ENCODE measurements at regions not wholly inside any gene's neighbourhood (a gene's known extent, or its start where the extent isn't known, plus 50 kb on each side); places are given as distances from the start of the nearest gene placed in this dataset.
"Not testable (repeated sequence)": the region's sequence is repeated elsewhere in the genome, so short reads cannot be mapped to it uniquely, and the experiment has no call there.

DNA sequence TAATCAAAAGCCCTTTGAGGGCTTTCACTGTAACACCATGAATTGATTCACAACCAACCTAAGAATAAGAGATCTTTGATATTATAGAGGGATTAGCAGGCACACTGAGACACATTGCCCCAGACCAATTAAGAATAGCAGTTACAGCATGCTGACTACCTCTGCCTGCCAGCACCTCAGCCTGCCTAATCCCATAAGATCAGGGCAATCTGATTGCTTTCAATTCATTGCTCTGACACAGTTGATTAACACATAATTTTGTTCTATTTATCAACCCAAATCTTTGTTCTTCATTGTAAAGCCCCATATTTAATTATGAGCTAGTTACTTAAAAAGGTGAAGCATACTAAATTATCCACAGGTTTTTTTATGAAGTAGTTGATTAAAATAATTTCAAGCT, 548.8 kb upstream of the ZP4 start:
- Mint-ChIP-seq H3K9me3 (peaks cover 0 to 13% (median 5%) of the 10 kb centered on the region in 11 donors), H3K4me1 (no peaks in the 10 kb centered on the region), H3K27ac (no peak overlapping the region), H3K36me3 (peaks cover 0 to 4% (median 0%) of the 10 kb centered on the region in 5 donors), H3K4me3 (no peak overlapping the region), H3K27me3 (no peaks in the 10 kb centered on the region)
- no peaks in the 10 kb centered on the region for H3K36me3 ChIP-seq (ENCODE audit: control insufficient read depth in 2 of 3, insufficient read depth in 3 of 3, low read length in 3 of 3)
- H3K9me3 ChIP-seq (ENCODE audit: control insufficient read depth in 2 of 3, low read length in 3 of 3) = no peaks in the 10 kb centered on the region
- H3K4me3 ChIP-seq (ENCODE audit: low read length) = no peak overlapping the region
- no peak overlapping the region for H3K27ac ChIP-seq (ENCODE audit: low read depth, low read length)
- ChIA-PET CTCF (no interaction called here), POLR2A (no interaction called here)
- DNase-seq (no peak), ATAC-seq (no peak)
- H3K4me1 ChIP-seq (ENCODE audit: control insufficient read depth in 2 of 2, insufficient read depth in 2 of 2, low read length in 2 of 2) = no peaks in the 10 kb centered on the region
- H3K27me3 ChIP-seq (ENCODE audit: control insufficient read depth in 2 of 2, insufficient read depth in 2 of 2, low read length in 2 of 2) = no peaks in the 10 kb centered on the region
- intact Hi-C loops (cut with micrococcal nuclease) = no loop called here

DNA sequence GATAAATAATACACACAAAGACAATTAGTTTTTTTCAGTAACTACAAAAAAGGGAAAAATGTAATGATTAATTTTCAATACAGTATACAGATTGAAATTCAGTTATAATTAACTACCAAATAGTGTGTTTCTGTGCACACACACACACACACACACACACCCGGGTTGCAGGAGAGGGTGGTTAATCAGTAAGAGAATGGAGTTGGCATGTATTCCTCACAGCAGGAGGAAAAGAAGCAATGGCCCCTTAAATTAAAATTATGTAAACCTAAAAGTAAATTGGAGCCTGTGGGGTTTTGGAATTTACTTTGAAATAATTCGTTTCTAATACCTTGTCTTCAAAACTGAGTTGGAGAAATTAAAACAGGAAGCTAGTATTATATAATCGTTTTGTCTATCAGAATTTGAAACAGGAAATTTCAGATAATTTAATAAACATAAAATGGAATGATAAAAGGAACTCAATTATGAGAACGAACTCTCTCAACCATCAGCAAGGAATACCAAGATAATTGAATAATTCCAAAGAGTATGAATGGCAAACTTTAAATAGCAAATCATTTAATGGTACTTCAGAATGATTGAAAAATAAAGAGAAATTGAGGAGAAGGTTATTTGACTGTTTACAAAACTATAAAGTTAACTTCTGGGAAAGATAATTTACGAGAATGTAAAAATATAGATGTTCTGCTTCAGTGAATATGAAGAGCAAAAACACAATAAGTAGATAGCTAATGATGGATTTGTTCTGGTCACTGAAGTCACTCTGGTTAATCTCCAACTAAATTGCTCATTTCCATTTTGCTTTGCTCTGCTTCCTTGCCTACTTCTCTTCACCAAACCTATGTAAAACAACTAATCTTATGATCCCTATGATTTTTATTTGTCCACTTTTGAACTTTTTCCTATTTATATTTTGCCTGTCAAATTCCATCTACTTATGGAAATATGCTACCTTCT, 547.9 kb upstream of the ZP4 start:
- Histone ChIP-seq H3K36me3 (ENCODE audit: control insufficient read depth in 2 of 3, insufficient read depth in 3 of 3, low read length in 3 of 3) (no peaks in the 10 kb centered on the region), H3K27ac (ENCODE audit: low read depth, low read length) (no peak overlapping the region), H3K4me1 (ENCODE audit: control insufficient read depth in 2 of 2, insufficient read depth in 2 of 2, low read length in 2 of 2) (no peaks in the 10 kb centered on the region), H3K4me3 (ENCODE audit: low read length) (no peak overlapping the region), H3K9me3 (ENCODE audit: control insufficient read depth in 2 of 3, low read length in 3 of 3) (no peaks in the 10 kb centered on the region), H3K27me3 (ENCODE audit: control insufficient read depth in 2 of 2, insufficient read depth in 2 of 2, low read length in 2 of 2) (no peaks in the 10 kb centered on the region)
- H3K36me3 Mint-ChIP-seq = peaks cover 0 to 4% (median 0%) of the 10 kb centered on the region in 5 donors
- CTCF ChIA-PET = no interaction called here
- no peak overlapping the region for H3K4me3 Mint-ChIP-seq
- H3K27ac Mint-ChIP-seq = no peak overlapping the region
- no peaks in the 10 kb centered on the region for H3K4me1 Mint-ChIP-seq
- peaks cover 0 to 14% (median 4%) of the 10 kb centered on the region in 11 donors for H3K9me3 Mint-ChIP-seq
- no peaks in the 10 kb centered on the region for H3K27me3 Mint-ChIP-seq
- POLR2A ChIA-PET = no interaction called here
- ATAC-seq (no peak), DNase-seq (no peak)
- intact Hi-C loops (cut with micrococcal nuclease) = no loop called here

DNA sequence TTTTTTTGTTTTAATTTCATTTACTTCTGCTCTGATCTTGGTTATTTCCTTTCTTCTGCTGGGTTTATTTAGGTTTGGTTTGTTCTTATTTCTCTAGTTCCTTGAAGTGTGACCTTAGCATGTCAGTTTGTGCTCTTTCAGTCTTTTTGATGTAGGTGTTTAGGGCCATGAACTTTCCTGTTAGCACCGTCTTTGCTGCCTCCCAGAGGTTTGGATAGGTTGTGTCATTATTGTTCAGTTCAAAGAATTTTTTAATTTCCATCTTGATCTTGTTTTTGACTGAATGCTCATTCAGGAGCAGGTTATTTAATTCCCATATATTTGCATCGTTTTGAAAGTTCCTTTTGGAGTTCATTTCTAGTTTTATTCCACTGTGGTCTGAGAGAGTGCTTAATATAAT, 539.0 kb upstream of the ZP4 start:
- CTCF ChIA-PET; H3K4me3 ChIP-seq (ENCODE audit: low read length); H3K36me3 ChIP-seq (ENCODE audit: control insufficient read depth in 2 of 3, insufficient read depth in 3 of 3, low read length in 3 of 3); DNase-seq; H3K27me3 ChIP-seq (ENCODE audit: control insufficient read depth in 2 of 2, insufficient read depth in 2 of 2, low read length in 2 of 2); ATAC-seq; H3K27ac Mint-ChIP-seq; H3K27ac ChIP-seq (ENCODE audit: low read depth, low read length); H3K4me3 Mint-ChIP-seq; H3K4me1 Mint-ChIP-seq; POLR2A ChIA-PET; H3K4me1 ChIP-seq (ENCODE audit: control insufficient read depth in 2 of 2, insufficient read depth in 2 of 2, low read length in 2 of 2); H3K9me3 ChIP-seq (ENCODE audit: control insufficient read depth in 2 of 3, low read length in 3 of 3); H3K36me3 Mint-ChIP-seq; H3K27me3 Mint-ChIP-seq; intact Hi-C loops (cut with micrococcal nuclease): not testable (repeated sequence)
- peaks cover 0 to 25% (median 7%) of the 10 kb centered on the region in 11 donors for H3K9me3 Mint-ChIP-seq

DNA sequence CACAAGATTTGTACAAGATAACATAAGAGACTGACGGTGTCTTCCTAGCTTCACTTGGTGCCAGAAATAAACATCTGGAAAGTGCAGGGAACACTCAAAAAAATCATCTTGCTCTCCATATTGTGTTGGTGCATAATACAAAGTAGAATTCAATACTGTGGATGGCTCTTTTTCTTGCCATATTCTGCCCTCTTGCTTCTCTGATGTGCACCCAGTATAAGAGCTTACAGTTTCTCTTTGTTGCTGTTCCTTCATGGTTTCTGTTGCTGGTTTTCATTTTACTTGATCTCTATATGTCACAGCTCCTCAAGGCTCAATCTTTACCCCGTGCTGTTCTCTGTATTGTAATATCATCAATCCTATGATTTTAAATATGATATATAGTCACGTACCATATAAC, 528.5 kb upstream of the ZP4 start:
- peaks cover 0 to 6% (median 2%) of the 10 kb centered on the region in 11 donors for H3K9me3 Mint-ChIP-seq
- no peak overlapping the region for H3K4me3 Mint-ChIP-seq
- H3K27ac Mint-ChIP-seq = no peak overlapping the region
- H3K27me3 Mint-ChIP-seq = no peaks in the 10 kb centered on the region
- ATAC-seq (no peak), DNase-seq (no peak)
- H3K36me3 ChIP-seq (ENCODE audit: control insufficient read depth in 2 of 3, insufficient read depth in 3 of 3, low read length in 3 of 3) = no peaks in the 10 kb centered on the region
- no peaks in the 10 kb centered on the region for H3K36me3 Mint-ChIP-seq
- intact Hi-C loops (cut with micrococcal nuclease) = no loop called here
- ChIA-PET CTCF (no interaction called here), POLR2A (no interaction called here)
- H3K27me3 ChIP-seq (ENCODE audit: control insufficient read depth in 2 of 2, insufficient read depth in 2 of 2, low read length in 2 of 2) = no peaks in the 10 kb centered on the region
- H3K4me1 ChIP-seq (ENCODE audit: control insufficient read depth in 2 of 2, insufficient read depth in 2 of 2, low read length in 2 of 2) = no peaks in the 10 kb centered on the region
- H3K4me3 ChIP-seq (ENCODE audit: low read length) = no peak overlapping the region
- no peaks in the 10 kb centered on the region for H3K9me3 ChIP-seq (ENCODE audit: control insufficient read depth in 2 of 3, low read length in 3 of 3)
- no peak overlapping the region for H3K27ac ChIP-seq (ENCODE audit: low read depth, low read length)
- no peaks in the 10 kb centered on the region for H3K4me1 Mint-ChIP-seq

DNA sequence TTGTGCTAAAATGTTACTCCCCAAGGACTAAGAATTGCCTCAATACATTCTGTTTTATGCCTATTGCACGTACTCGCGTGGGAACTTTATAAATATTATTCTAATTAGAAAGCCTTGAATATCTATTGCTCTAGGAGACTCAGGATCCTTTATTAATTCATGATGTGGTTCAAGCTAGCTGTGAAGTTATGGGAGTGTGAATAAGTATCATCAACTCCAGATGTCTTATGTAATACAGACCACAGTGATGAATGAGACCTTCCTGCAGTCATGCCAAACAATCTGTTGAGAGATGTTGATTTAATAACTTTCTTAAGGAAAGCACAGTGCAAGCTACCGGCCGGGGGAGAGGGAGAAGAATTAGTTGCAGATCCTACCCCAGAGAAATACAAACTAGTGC, 519.2 kb upstream of the ZP4 start:
- no peak for DNase-seq
- H3K9me3 ChIP-seq (ENCODE audit: control insufficient read depth in 2 of 3, low read length in 3 of 3) = no peaks in the 10 kb centered on the region
- Mint-ChIP-seq H3K4me1 (no peaks in the 10 kb centered on the region), H3K9me3 (peaks cover 0 to 12% (median 2%) of the 10 kb centered on the region in 11 donors), H3K27ac (no peak overlapping the region), H3K27me3 (no peaks in the 10 kb centered on the region), H3K36me3 (no peaks in the 10 kb centered on the region), H3K4me3 (no peak overlapping the region)
- no peaks in the 10 kb centered on the region for H3K36me3 ChIP-seq (ENCODE audit: control insufficient read depth in 2 of 3, insufficient read depth in 3 of 3, low read length in 3 of 3)
- no peaks in the 10 kb centered on the region for H3K27me3 ChIP-seq (ENCODE audit: control insufficient read depth in 2 of 2, insufficient read depth in 2 of 2, low read length in 2 of 2)
- intact Hi-C loops (cut with micrococcal nuclease) = no loop called here
- ATAC-seq = no peak
- H3K4me1 ChIP-seq (ENCODE audit: control insufficient read depth in 2 of 2, insufficient read depth in 2 of 2, low read length in 2 of 2) = no peaks in the 10 kb centered on the region
- CTCF ChIA-PET = no interaction called here
- POLR2A ChIA-PET = no interaction called here
- H3K4me3 ChIP-seq (ENCODE audit: low read length) = no peak overlapping the region
- H3K27ac ChIP-seq (ENCODE audit: low read depth, low read length) = no peak overlapping the region

DNA sequence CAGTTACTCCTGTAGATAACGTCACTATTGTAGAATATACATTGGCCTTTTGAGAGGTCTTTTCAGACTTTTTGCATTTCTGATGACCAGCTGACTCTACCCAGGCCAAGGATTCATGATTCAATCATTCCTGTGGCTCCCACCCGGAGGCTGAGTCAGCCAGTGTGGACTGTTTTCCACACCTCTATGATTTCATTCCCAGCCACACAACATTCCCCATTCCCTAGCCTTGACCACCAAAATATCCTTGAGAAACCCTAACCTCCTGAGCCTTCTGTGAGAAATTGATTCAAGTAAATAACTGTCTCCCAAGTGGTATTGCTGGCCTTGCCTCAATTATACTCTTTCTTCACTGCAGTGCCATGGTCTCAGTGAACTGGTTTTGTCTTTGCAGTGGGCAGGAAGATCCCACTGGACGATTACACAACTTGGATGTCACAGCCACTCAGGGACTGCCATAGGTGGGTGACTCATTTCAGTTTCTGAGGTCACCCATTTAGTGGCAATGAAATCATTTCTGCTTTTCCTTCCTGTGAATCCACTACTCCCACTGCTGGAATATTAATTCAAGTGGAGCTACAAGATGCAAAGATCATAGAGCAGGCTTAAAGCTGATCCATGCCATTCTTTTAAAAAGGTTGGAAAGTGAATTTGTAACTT, 518.6 kb upstream of the ZP4 start:
- no peaks in the 10 kb centered on the region for H3K27me3 ChIP-seq (ENCODE audit: control insufficient read depth in 2 of 2, insufficient read depth in 2 of 2, low read length in 2 of 2)
- H3K9me3 Mint-ChIP-seq = peaks cover 0 to 17% (median 3%) of the 10 kb centered on the region in 11 donors
- POLR2A ChIA-PET = no interaction called here

DNA sequence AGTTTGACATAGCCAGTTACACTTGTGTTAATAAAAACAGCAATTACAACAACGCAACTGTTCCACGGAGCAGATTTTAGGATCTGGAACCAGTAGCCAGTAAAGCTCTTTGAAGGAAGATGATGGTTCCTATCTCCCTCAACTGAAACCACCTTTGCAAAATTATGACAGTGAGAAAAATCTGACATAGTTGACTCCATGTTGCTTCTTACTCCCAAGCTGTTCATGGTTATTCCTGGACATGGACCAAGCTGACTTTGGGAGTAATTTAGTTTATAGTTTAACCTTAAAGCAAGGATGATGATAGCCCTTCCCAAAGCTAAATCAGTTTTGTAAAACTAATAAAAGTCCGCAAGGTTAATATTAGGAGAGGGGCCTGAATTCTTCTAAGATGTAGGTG, 518.0 kb upstream of the ZP4 start:
- H3K4me1 Mint-ChIP-seq = no peaks in the 10 kb centered on the region
- ChIA-PET POLR2A (no interaction called here), CTCF (no interaction called here)

More for the DNA sequence above, 518.6 kb upstream of the ZP4 start:
- no peaks in the 10 kb centered on the region for H3K27me3 Mint-ChIP-seq
- DNase-seq (no peak), ATAC-seq (no peak)
- no peaks in the 10 kb centered on the region for H3K36me3 Mint-ChIP-seq
- CTCF ChIA-PET = no interaction called here
- no peak overlapping the region for H3K4me3 Mint-ChIP-seq
- no peak overlapping the region for H3K27ac Mint-ChIP-seq
- no peaks in the 10 kb centered on the region for H3K9me3 ChIP-seq (ENCODE audit: control insufficient read depth in 2 of 3, low read length in 3 of 3)
- no peaks in the 10 kb centered on the region for H3K36me3 ChIP-seq (ENCODE audit: control insufficient read depth in 2 of 3, insufficient read depth in 3 of 3, low read length in 3 of 3)
- no peaks in the 10 kb centered on the region for H3K4me1 ChIP-seq (ENCODE audit: control insufficient read depth in 2 of 2, insufficient read depth in 2 of 2, low read length in 2 of 2)
- no peak overlapping the region for H3K27ac ChIP-seq (ENCODE audit: low read depth, low read length)
- no peaks in the 10 kb centered on the region for H3K4me1 Mint-ChIP-seq
- intact Hi-C loops (cut with micrococcal nuclease) = no loop called here
- H3K4me3 ChIP-seq (ENCODE audit: low read length) = no peak overlapping the region

More for the DNA sequence above, 518.0 kb upstream of the ZP4 start:
- no peaks in the 10 kb centered on the region for H3K4me1 ChIP-seq (ENCODE audit: control insufficient read depth in 2 of 2, insufficient read depth in 2 of 2, low read length in 2 of 2)
- Mint-ChIP-seq H3K27ac (no peak overlapping the region), H3K9me3 (peaks cover 0 to 15% (median 3%) of the 10 kb centered on the region in 11 donors), H3K4me3 (no peak overlapping the region), H3K36me3 (no peaks in the 10 kb centered on the region), H3K27me3 (no peaks in the 10 kb centered on the region)
- H3K27ac ChIP-seq (ENCODE audit: low read depth, low read length) = no peak overlapping the region
- no peaks in the 10 kb centered on the region for H3K9me3 ChIP-seq (ENCODE audit: control insufficient read depth in 2 of 3, low read length in 3 of 3)
- DNase-seq (no peak), ATAC-seq (no peak)
- H3K27me3 ChIP-seq (ENCODE audit: control insufficient read depth in 2 of 2, insufficient read depth in 2 of 2, low read length in 2 of 2) = no peaks in the 10 kb centered on the region
- no peaks in the 10 kb centered on the region for H3K36me3 ChIP-seq (ENCODE audit: control insufficient read depth in 2 of 3, insufficient read depth in 3 of 3, low read length in 3 of 3)
- intact Hi-C loops (cut with micrococcal nuclease) = no loop called here
- no peak overlapping the region for H3K4me3 ChIP-seq (ENCODE audit: low read length)
